ENCODE measurements at regions not wholly inside any gene's neighbourhood (a gene's known extent, or its start where the extent isn't known, plus 50 kb on each side); places are given as distances from the start of the nearest gene placed in this dataset.

DNA sequence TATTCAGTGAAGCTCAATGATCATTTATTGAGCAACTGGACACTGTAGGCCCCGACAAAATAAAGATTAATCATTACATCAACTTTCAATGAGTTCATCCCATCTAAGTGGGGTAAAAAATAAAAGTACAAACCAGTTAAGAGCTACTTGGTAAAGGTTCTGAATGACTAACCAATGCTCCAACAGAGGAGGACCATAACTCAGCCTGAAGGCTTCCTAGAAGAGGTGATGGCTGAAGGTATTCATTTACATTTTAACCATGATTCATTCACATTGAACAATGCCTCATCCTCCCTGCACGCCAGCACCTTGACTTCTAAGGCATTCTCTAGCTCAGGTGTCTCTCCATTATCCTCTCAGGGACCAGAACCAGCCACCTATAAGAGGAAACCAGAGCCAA, 201.4 kb downstream of the ZNF462 start:
- DNase-seq (ENCODE audit: low spot score): no peak

DNA sequence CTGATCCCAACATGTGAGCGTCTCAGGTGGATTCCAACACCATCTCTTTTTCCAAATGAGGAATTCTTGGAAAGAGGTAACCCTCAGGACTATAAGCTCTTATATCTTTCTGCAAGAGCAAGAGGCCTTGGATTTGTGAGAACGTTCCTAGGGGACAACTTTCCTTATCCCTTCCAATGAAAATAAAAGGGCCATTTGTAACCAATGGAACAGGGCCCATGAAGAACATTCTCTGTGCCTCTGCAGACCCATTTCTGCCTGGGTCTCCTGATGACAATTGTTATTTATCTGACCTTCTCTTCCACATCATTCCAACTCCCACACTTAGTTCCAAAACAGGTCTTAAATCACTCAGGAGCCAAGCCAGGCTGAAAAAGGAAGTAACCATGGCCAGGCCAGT, 202.6 kb downstream of the ZNF462 start:
- no peak for DNase-seq (ENCODE audit: low spot score)

DNA sequence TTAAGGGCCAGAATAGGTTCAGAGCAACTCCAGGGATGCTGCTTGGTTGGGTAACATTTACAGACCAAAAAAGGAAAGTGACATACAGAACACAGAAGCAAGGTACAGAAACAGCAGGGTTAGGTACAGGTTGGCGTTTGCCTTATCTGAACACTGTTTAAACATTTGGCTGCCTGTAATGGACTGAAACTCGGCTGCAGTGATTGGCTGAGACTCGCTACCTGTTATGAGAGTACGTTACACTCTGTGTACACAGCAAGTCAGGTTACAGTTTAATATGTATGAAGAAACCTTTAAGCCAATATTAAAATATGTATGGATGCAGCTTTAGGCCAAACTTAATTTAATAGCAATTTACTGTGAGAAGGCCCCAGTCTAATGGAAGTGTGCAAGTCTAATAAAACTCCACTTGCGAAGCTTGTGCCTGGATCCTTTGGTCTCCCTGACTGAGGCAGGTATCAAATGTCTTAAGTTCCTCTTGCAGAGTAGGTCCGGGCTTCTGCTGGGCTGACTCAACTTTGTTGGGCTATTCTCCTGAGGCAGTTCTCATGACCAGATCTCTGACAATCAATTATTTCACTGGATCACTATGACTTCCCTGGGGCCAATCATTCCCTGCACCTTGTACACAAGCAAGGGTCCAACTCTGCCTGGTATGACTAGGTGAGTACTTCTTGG, 204.9 kb downstream of the ZNF462 start:
- DNase-seq (ENCODE audit: low spot score): no peak

DNA sequence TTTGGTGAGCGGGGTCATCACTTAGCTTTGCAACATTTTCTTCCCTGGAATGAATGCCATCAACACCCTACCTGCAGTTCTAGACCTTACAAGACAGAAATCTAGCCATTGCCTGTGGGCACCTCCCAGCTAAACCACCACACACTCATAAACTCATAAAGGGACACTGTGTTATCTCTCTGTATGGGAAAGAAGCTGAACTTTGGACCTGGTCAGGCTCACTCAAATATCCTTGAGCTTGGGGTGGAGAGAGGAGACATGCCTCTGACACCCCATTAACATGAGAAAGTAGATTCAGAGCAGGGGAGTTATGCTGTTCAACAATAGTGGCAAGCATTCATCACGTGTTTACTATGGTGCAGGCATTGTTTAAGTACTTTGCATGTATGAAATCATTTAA, 205.6 kb downstream of the ZNF462 start:
- no peak for DNase-seq (ENCODE audit: low spot score)

DNA sequence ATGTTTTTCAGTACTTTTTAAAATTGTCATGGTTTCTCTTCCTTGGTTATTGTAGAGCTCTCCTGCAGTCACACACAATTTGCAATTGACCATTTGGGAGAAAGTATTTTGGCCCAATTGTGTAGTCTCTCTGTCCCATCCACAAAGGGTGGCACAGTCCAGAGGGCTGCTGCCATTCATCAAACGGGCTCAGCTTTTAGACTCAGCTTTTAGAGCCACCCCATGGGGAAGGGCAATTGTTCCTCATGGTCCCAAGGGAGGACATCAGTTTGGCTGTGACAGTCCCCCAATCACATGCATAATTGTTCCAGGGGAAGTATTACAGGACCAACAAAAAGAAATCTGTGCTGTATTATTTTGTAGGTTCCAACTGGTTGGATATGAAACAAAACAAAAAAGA, 207.6 kb downstream of the ZNF462 start:
- DNase-seq (ENCODE audit: low spot score): no peak

DNA sequence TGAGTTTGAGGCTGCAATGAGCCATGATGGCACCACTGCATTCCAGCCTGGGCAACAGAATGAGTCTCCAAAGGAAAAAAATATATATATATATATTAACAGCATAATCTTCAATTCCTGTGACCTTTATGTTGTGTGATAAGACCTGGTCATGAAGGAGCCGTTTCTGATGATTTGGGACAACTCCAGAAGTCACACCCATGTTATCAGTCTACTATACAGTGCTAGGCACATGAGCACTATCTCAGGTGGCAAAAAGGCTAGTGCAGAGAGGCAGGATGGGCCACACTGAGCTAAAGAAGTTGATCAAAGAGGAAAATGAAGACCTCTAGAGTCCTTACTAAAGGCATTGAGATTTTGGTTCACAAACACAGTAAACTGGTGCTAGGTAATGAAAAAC, 205.0 kb upstream of the RAD23B start:
- DNase-seq (ENCODE audit: low spot score): no peak

DNA sequence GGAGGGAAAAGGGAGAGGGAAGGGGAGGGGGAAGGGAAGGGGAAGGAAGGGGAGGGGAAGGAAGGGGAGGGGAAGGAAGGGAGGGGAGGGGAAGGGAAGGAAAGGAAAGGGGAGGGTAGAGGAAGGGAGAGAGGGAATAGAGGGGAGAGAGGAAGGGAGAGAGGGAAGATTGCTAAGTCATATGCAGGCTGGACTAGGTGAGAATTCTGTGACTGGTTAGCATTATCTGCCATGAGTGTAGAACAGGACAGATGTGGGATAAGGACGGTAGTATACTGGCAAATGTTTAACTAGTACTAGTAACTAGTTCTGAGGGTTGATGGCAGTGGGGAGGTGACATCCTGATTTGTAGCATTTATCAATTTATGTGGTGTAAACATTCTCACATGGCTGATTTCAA, 203.5 kb upstream of the RAD23B start:
- no peak for DNase-seq (ENCODE audit: low spot score)

DNA sequence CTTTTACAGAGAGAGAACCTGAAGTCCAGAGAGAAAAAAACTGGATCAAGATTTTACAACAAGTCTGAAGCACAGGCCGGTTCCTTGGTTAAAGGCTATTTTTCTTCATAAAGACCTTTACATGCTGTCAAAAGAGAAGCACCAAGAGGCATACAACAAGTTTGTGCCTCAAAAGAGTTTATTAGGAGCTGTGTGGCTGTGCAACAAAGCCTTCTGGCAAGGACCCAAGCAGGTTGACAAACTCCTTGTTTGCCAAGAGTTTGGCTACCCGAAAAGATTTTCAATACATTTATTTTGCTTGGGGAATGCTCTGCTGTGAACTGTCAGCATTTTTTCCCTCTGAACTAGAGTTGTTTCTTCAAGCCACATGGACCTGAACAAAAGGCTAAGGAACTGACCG, 202.9 kb upstream of the RAD23B start:
- no peak for DNase-seq (ENCODE audit: low spot score)

DNA sequence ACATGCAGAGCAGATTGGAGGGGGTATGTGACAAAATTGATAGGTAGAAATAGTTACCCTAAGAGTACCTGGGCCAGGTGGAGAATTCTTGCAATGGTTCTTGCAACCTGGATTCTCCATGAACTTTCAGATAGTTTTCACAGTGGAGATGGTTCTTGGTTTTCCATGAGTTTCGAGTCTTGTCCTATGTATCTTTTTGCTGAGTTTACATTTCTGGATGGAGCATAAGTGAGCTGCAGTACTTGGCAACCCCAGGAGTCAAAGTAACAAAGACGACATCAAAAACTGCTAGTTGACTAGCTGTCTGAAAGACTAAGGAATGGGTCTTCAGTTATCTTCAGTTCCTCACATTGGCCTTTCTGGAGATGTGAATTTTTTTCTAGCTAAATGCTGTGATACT, 196.6 kb upstream of the RAD23B start:
- DNase-seq (ENCODE audit: low spot score): no peak

DNA sequence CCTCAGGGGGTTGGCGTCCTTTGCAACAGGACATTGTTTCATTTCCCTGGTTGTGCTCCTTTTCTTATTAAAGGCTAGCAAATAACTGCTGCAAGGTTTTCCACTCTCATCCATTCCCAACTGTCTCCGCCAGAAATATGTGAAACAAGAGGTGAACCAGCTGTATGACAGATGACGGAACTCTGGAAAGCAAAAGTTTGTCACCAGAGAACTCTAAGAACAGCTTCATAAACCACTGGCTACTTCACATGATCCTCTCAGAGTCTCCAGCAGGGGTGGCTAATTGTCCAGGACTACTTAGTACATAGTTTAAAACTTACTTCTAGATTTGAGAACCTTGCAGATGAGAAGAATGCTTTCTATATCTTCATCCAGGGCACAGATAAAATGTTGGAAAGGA, 195.9 kb upstream of the RAD23B start:
- no peak for DNase-seq (ENCODE audit: low spot score)

DNA sequence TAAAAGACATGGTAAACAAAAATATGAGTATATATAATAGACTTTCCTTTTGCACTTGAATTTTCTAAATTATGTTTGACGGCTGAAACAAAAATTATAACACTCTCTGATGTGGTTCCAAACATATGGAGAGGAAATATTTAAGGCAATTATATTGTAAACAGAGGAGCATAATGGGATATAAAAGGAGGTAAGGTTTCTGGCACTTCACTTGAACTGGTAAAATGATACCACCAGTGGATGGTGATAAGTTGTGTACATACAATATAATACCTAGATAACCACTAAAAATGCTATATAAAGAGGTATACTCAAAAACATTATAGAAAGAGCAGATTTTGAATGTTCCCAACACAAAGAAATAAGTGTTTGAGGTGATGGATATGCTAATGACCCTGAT, 192.9 kb upstream of the RAD23B start:
- DNase-seq (ENCODE audit: low spot score): no peak

DNA sequence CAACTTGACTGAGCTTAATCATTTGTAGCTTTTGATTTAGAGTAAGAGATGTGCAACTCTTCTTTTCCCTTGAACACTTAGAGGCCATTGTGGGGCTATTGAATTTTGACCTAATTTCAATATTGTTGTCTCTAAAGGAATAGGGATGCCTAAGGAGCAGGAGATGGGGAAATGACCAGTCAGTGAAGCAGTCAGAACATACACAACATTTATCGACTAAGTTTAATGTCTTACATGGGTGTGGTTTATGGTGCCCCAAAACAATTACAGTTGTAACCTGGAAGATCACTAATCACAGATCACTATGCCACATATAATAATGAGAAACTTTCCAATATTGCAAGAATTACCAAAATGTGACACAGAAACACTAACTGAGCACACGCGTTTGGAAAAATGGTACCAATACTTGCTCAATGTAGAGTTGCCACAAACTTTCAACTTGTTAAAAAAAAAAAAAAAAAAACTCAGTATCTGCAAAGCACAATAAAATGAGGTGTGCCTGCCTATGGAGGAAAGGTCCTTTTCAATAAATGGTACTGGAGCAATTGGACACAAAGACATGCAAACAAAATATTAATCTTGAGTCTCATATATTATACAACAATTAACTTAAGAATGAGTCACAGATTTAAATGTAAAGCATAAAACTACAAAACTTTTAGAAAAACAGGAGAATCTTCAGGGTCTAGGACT, 189.6 kb upstream of the RAD23B start:
- no peak for DNase-seq (ENCODE audit: low spot score)

DNA sequence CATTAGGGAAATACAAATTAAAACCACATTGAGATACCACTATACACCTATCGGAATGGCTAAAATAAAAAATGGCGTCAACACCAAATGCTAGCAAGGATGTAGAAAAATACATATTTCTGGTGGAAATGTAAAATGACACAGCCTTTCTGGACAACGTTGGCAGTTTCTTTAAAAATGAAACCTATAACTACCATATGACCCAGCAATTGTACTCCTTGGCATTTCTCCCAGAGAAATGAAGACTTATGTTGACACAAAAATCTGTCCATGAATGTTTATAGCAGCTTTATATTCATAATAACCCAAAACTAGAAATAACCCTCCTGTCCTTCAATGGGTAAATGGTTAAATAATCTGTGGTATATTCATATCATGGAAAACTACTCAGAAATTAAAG, 188.7 kb upstream of the RAD23B start:
- no peak for DNase-seq (ENCODE audit: low spot score)

DNA sequence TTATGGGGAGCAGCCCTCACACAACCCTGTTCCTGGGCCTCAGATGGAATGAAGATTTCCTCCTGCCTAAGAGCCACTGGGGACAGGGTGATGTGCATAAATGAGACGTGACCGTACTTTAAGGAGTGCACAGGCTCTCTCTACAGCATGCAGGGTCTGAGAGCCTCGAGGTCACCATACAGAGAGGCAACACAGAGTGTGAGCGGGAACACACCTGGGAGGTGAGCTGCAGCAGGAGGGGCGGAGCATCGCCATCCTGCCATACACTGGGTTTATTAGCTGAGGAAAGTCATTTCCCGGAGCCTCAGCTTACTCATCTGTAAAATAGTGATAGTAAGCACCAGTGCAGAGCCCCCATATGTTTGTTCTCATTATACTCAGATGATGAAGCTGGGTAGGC, 182.5 kb upstream of the RAD23B start:
- DNase-seq (ENCODE audit: low spot score): no peak

DNA sequence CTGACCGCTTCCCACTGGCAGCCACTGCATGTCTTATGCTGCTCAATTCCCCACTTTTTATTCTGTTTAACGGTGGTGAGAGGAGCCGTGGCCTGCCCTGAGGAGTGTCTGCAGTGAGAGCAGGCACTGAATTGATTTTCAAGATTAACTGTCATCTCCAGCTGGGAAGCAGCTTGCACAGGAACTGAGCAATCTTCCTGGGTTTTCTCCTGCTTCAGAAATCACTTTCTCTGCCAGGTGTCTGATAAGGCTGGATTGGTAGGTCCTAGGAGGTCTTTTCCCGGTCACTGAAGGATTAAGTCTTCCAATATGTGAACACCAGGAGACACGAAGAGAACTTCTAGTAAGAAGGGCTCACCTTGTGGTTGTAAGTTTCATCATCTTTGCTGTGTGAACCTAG, 181.1 kb upstream of the RAD23B start:
- DNase-seq (ENCODE audit: low spot score): no peak

DNA sequence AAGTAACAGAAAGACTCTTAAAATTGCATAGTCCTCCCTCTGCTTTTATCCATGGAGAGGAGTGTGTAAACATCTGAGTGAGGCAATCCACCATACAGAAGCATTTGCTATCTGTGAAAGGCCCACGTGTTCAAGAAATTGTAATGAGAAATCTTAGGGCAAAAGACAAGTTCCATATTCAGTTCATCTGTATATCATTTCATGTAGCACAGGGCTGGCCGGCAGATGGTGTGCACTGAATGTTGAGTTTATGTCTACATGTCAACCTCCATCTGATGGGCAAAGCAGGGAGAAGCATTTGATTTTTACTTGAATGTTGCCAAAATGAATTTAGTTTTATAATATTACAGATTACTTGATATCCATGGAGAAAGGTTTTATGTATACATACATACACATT, 179.5 kb upstream of the RAD23B start:
- no peak for DNase-seq (ENCODE audit: low spot score)

DNA sequence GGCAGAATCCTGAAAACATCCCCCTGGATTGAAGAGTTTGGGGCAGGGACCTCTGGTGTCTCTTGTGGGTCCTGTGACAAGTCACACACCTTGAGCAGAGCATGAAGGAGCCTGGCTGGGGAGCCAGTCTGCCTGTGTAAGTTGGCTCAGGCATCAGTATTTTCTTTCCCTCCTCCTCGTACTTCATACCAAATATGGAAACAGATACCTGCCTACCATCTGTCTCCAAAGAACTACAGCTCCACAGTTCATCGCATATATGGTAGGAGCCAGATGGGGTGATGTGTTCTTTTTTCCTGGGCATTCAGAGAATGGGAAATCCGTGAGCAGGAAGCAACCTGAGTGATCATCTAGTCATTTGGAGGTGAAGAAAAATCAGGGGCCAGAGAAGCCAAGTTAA, 177.3 kb upstream of the RAD23B start:
- DNase-seq (ENCODE audit: low spot score): no peak

DNA sequence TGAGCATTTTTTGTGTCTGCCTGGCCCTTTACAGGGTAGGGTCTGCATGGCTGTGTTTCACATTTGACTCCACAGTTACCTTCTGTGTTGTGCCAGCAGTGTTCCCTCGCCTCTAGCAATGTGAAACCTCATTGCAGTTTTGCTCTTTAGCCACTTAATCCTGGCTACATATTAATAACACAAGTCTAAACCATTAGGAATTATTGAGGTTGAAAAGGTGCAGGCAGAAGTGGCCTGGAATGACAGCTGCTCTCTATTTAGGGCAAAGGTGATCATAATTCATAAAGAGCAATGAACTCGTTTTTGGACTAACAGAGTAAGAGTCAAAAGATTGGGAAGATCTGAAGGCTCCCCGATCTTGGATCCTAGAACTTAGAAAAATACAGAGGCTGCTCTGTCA, 176.7 kb upstream of the RAD23B start:
- no peak for DNase-seq (ENCODE audit: low spot score)

DNA sequence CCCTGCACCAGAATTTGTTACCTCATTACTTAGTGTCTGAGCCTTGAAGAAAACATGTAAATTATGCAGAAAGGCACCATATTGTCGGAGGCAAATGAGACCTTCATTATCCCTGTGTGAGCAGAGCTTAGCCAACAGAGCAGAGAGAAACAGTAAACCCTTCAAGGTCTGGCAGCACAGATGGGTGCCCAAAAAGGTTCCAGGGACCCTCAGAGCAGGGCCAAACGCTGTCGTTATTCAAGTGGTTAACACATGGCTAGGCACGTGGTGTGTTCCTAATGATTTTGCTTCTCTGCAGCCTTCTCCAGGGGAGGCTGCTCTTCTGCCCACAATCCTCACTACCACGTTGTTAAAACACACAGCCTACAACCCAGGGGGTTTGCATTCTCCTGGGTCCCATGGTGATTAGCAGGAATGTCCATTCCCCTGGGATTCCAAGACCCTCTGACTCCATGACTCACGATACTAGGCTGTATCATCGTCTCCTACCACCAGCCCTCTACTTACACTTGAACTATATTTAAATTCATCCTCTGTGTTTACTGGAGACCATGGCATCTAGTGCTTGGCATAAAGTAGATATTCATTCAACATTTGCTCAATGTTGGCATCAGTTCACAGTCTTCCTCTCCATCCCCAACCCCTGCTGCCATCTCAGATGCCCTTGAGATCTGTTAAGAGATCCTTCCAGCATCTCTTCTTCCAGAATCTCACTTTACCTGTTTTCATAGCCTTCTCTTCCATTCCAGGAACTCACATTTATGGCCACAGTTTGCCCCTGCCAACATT, 174.5 kb upstream of the RAD23B start:
- DNase-seq (ENCODE audit: low spot score): no peak

DNA sequence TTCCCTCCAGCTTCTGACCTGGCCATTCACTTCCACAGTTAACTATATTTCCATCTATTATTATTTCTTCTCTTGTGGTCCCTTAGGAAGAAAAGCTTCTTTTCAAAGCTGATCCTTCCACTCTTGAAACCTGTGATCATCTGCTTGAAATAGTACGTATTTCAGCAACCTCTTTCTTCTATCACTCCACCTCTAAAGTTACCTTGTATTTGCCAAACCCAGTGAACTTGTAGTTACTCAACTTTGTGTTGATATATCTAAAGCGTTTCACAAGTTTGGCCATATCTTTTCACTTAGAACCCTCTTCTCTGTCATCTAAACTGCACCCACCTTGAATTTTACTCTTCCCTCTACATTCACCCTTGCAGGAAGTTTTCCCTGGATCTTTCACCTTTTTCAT, 173.8 kb upstream of the RAD23B start:
- DNase-seq (ENCODE audit: low spot score): no peak

DNA sequence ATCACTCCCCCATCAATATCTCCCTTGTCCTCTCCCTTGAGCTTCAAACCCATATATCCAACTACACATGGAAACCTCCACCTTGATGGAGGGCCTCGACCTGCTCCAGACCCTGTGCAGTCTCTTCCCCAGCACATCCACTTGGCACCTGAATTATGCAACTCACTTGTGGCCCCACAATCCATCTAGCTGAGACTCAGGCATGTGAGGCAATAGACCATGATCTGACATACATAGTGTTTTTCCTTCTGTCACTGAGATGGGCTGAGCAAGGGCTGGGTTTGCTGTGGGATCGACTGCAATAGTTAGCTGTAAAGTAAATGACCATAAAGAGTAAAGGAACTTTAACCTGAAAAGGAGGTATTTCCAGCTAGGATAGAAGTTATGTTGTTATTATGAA, 172.9 kb upstream of the RAD23B start:
- no peak for DNase-seq (ENCODE audit: low spot score)

DNA sequence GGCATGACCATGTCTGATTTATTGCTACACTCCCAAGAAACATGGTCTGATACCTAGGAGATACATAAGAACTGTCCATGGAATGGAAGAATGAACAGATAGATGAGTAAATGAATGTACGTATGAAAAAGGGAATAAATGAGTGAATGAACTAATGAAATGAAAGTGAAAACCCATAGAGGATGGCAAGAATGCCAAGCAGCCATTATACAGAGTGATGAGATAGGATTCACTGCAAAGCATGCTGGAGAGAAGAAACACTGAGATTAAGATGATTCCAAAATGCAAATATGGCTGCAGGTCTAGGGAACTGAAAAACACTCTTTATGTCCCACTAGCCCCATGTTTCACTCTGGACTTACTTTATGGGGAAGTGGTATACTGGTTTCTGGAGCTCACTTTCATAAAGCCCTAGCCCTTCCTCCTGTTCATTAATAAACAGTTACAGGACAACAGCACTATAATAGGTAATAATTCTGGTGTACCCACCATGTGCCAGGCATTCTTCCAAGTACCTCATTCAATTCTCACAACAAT, 170.3 kb upstream of the RAD23B start:
- DNase-seq (ENCODE audit: low spot score): no peak

Data from AG08395 (cell line).